Breast epithelium (tissue), 3 donors: ENCODE measurements at regions not wholly inside any gene's neighbourhood (a gene's known extent, or its start where the extent isn't known, plus 50 kb on each side); places are given as distances from the start of the nearest gene placed in this dataset.

Experiments used
- CTCF ChIP-seq, 3 donors: fragments of 450-650 bp; IDR thresholded peaks; one replicate each; pipeline ENCODE4 v1.5.1; 2016 to 2017; ENCODE audit warnings: antibody characterized with exemption in 3 of 3, mild to moderate bottlenecking in 3 of 3, moderate library complexity in 3 of 3
- POLR2A ChIP-seq: fragments of 450-650 bp; IDR thresholded peaks from one replicate; pipeline ENCODE4 v1.6.1; 2016; ENCODE audit warnings: antibody characterized with exemption, mild to moderate bottlenecking, moderate library complexity

DNA sequence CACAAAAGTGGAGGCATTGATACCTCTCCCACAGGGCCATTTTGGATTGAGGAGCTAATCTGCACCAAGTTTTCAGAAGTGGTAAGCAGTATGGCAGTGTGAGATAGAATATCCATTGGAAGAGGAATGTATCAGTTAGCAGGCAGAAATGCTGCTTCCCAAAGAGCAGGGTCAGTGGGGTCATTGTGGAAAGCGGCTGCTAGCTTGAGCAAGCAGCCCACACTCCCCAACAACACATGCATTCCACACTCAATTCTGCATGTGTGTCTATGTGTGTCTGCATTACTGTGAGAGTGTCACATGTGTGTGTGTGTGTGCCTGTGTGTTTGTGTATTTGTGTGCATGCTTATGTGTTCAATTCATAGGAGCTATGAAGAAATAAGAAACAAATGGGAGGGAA lies 190.9 kb upstream of the FOXA2 start:
- TF ChIP-seq CTCF (IDR thresholded peaks at IDR 0.05) (no peak), POLR2A (no peak)
